ENCODE measurements at regions not wholly inside any gene's neighbourhood (a gene's known extent, or its start where the extent isn't known, plus 50 kb on each side); places are given as distances from the start of the nearest gene placed in this dataset.

DNA sequence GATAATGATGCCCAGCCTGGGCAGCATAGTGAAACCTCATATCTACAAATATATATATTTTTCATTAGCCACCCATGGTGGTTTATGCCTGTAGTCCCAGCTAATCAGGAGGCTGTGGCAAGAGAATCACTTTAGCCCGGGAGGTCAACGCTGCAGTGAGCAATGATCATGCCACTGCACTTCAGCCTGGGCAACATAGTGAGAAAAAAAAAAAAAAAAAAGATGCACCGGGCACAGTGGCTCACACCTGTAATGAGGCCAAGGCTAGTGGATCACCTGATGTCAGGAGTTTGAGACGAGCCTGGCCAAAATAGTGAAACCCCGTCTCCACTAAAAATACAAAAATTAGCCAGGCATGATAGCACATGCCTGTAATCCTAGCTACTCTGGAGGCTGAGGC, 50.2 kb upstream of the ADRA1B start:
- Histone ChIP-seq H3K27me3 (ENCODE audit: insufficient read depth, poor library complexity, severe bottlenecking) (peaks cover 5% of the 10 kb centered on the region), H3K4me3 (replicated peaks; ENCODE audit: insufficient read depth, low read length) (no peak overlapping the region), H3K27ac (replicated peaks) (no peak overlapping the region)
- TF ChIP-seq POLR2AphosphoS5 (IDR thresholded peaks at IDR 0.05; ENCODE audit: low read depth) = no peak
- TF ChIP-seq, protein P1, sequence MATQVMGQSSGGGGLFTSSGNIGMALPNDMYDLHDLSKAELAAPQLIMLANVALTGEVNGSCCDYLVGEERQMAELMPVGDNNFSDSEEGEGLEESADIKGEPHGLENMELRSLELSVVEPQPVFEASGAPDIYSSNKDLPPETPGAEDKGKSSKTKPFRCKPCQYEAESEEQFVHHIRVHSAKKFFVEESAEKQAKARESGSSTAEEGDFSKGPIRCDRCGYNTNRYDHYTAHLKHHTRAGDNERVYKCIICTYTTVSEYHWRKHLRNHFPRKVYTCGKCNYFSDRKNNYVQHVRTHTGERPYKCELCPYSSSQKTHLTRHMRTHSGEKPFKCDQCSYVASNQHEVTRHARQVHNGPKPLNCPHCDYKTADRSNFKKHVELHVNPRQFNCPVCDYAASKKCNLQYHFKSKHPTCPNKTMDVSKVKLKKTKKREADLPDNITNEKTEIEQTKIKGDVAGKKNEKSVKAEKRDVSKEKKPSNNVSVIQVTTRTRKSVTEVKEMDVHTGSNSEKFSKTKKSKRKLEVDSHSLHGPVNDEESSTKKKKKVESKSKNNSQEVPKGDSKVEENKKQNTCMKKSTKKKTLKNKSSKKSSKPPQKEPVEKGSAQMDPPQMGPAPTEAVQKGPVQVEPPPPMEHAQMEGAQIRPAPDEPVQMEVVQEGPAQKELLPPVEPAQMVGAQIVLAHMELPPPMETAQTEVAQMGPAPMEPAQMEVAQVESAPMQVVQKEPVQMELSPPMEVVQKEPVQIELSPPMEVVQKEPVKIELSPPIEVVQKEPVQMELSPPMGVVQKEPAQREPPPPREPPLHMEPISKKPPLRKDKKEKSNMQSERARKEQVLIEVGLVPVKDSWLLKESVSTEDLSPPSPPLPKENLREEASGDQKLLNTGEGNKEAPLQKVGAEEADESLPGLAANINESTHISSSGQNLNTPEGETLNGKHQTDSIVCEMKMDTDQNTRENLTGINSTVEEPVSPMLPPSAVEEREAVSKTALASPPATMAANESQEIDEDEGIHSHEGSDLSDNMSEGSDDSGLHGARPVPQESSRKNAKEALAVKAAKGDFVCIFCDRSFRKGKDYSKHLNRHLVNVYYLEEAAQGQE (IDR thresholded peaks at IDR 0.05; ENCODE audit: insufficient replicate concordance, low read depth) = no peak
- TF ChIP-seq CTCF (IDR thresholded peaks at IDR 0.05; ENCODE audit: insufficient read depth, low read length) = no peak
- no peak for TF ChIP-seq SPI1 (IDR thresholded peaks at IDR 0.05; ENCODE audit: borderline replicate concordance, low read depth)
- TF ChIP-seq GABPA (IDR thresholded peaks at IDR 0.05; ENCODE audit: low read depth) = no peak
- DNase-seq (ENCODE audit: low read depth in 1 of 2, low spot score in 1 of 2) = no peak
